ENCODE measurements at regions not wholly inside any gene's neighbourhood (a gene's known extent, or its start where the extent isn't known, plus 50 kb on each side); places are given as distances from the start of the nearest gene placed in this dataset.

- H3K4me1 ChIP-seq (ENCODE audit: insufficient read depth, insufficient read length) = no peaks in the 10 kb centered on the region
- no peaks in the 10 kb centered on the region for H3K9me3 ChIP-seq (ENCODE audit: insufficient read depth, low read length)
- H3K36me3 ChIP-seq (ENCODE audit: insufficient read depth, insufficient read length, low read length) = no peaks in the 10 kb centered on the region
- H3K9ac ChIP-seq (ENCODE audit: insufficient read length, low read depth) = no peak overlapping the region
- H3K4me3 ChIP-seq (ENCODE audit: insufficient read length, low read depth) = no peak overlapping the region
- no peaks in the 10 kb centered on the region for H3K27me3 ChIP-seq (ENCODE audit: insufficient read depth, insufficient read length)
- no peak for TF ChIP-seq ZNF274 (IDR thresholded peaks at IDR 0.05; ENCODE audit: low read depth, low read length)
- TF ChIP-seq SUZ12 (IDR thresholded peaks at IDR 0.05; ENCODE audit: extremely low read depth, insufficient read depth, insufficient read length) = no peak
- no peak for TF ChIP-seq YY1 (IDR thresholded peaks at IDR 0.05; ENCODE audit: insufficient read depth, insufficient read length)
- no peak for DNase-seq (ENCODE audit: low read depth, low spot score)
These were observed 210.5 kb downstream of the GADD45G start for GRCh38 chr9:89815061-89815902.

GRCh38 chr9:89815903-89816573, 211.2 kb downstream of the GADD45G start:
- no peaks in the 10 kb centered on the region for H3K27me3 ChIP-seq (ENCODE audit: insufficient read depth, insufficient read length)
- no peaks in the 10 kb centered on the region for H3K4me1 ChIP-seq (ENCODE audit: insufficient read depth, insufficient read length)
- H3K9ac ChIP-seq (ENCODE audit: insufficient read length, low read depth) = no peak overlapping the region
- H3K9me3 ChIP-seq (ENCODE audit: insufficient read depth, low read length) = no peaks in the 10 kb centered on the region
- no peak for DNase-seq (ENCODE audit: low read depth, low spot score)
- no peak overlapping the region for H3K4me3 ChIP-seq (ENCODE audit: insufficient read length, low read depth)
- H3K36me3 ChIP-seq (ENCODE audit: insufficient read depth, insufficient read length, low read length) = no peaks in the 10 kb centered on the region
- TF ChIP-seq ZNF274 (IDR thresholded peaks at IDR 0.05; ENCODE audit: low read depth, low read length) (no peak), YY1 (IDR thresholded peaks at IDR 0.05; ENCODE audit: insufficient read depth, insufficient read length) (no peak), SUZ12 (IDR thresholded peaks at IDR 0.05; ENCODE audit: extremely low read depth, insufficient read depth, insufficient read length) (no peak)

- TF ChIP-seq SUZ12 (IDR thresholded peaks at IDR 0.05; ENCODE audit: extremely low read depth, insufficient read depth, insufficient read length) (no peak), YY1 (IDR thresholded peaks at IDR 0.05; ENCODE audit: insufficient read depth, insufficient read length) (no peak)
- no peaks in the 10 kb centered on the region for H3K36me3 ChIP-seq (ENCODE audit: insufficient read depth, insufficient read length, low read length)
- no peak overlapping the region for H3K9ac ChIP-seq (ENCODE audit: insufficient read length, low read depth)
- no peaks in the 10 kb centered on the region for H3K9me3 ChIP-seq (ENCODE audit: insufficient read depth, low read length)
- H3K4me1 ChIP-seq (ENCODE audit: insufficient read depth, insufficient read length) = no peaks in the 10 kb centered on the region
- no peak for DNase-seq (ENCODE audit: low read depth, low spot score)
- no peaks in the 10 kb centered on the region for H3K27me3 ChIP-seq (ENCODE audit: insufficient read depth, insufficient read length)
- H3K4me3 ChIP-seq (ENCODE audit: insufficient read length, low read depth) = no peak overlapping the region
These were observed 212.5 kb downstream of the GADD45G start for GRCh38 chr9:89817151-89817950.

- no peak for DNase-seq (ENCODE audit: low read depth, low spot score)
- no peak overlapping the region for H3K4me3 ChIP-seq (ENCODE audit: insufficient read length, low read depth)
- no peak overlapping the region for H3K9ac ChIP-seq (ENCODE audit: insufficient read length, low read depth)
- no peaks in the 10 kb centered on the region for H3K27me3 ChIP-seq (ENCODE audit: insufficient read depth, insufficient read length)
- no peak for TF ChIP-seq SUZ12 (IDR thresholded peaks at IDR 0.05; ENCODE audit: extremely low read depth, insufficient read depth, insufficient read length)
- no peak for TF ChIP-seq YY1 (IDR thresholded peaks at IDR 0.05; ENCODE audit: insufficient read depth, insufficient read length)
- no peak for TF ChIP-seq ZNF274 (IDR thresholded peaks at IDR 0.05; ENCODE audit: low read depth, low read length)
- no peaks in the 10 kb centered on the region for H3K36me3 ChIP-seq (ENCODE audit: insufficient read depth, insufficient read length, low read length)
- H3K4me1 ChIP-seq (ENCODE audit: insufficient read depth, insufficient read length) = no peaks in the 10 kb centered on the region
- H3K9me3 ChIP-seq (ENCODE audit: insufficient read depth, low read length) = no peaks in the 10 kb centered on the region
These were observed 215.5 kb downstream of the GADD45G start for GRCh38 chr9:89820337-89820736.

- no peak for DNase-seq (ENCODE audit: low read depth, low spot score)
- Histone ChIP-seq H3K27me3 (ENCODE audit: insufficient read depth, insufficient read length) (no peaks in the 10 kb centered on the region), H3K9me3 (ENCODE audit: insufficient read depth, low read length) (no peaks in the 10 kb centered on the region), H3K4me1 (ENCODE audit: insufficient read depth, insufficient read length) (no peaks in the 10 kb centered on the region), H3K36me3 (ENCODE audit: insufficient read depth, insufficient read length, low read length) (no peaks in the 10 kb centered on the region), H3K4me3 (ENCODE audit: insufficient read length, low read depth) (no peak overlapping the region), H3K9ac (ENCODE audit: insufficient read length, low read depth) (no peak overlapping the region)
- TF ChIP-seq ZNF274 (IDR thresholded peaks at IDR 0.05; ENCODE audit: low read depth, low read length) (no peak), SUZ12 (IDR thresholded peaks at IDR 0.05; ENCODE audit: extremely low read depth, insufficient read depth, insufficient read length) (no peak), YY1 (IDR thresholded peaks at IDR 0.05; ENCODE audit: insufficient read depth, insufficient read length) (no peak)
These were observed 216.3 kb downstream of the GADD45G start for GRCh38 chr9:89821081-89821480.

GRCh38 chr9:89822996-89823395, 218.2 kb downstream of the GADD45G start:
- Histone ChIP-seq H3K9ac (ENCODE audit: insufficient read length, low read depth) (no peak overlapping the region), H3K36me3 (ENCODE audit: insufficient read depth, insufficient read length, low read length) (no peaks in the 10 kb centered on the region), H3K4me3 (ENCODE audit: insufficient read length, low read depth) (no peak overlapping the region), H3K9me3 (ENCODE audit: insufficient read depth, low read length) (no peaks in the 10 kb centered on the region), H3K27me3 (ENCODE audit: insufficient read depth, insufficient read length) (no peaks in the 10 kb centered on the region), H3K4me1 (ENCODE audit: insufficient read depth, insufficient read length) (no peaks in the 10 kb centered on the region)
- TF ChIP-seq YY1 (IDR thresholded peaks at IDR 0.05; ENCODE audit: insufficient read depth, insufficient read length) = no peak
- TF ChIP-seq ZNF274 (IDR thresholded peaks at IDR 0.05; ENCODE audit: low read depth, low read length) = no peak
- no peak for TF ChIP-seq SUZ12 (IDR thresholded peaks at IDR 0.05; ENCODE audit: extremely low read depth, insufficient read depth, insufficient read length)
- DNase-seq (ENCODE audit: low read depth, low spot score) = no peak
